ENCODE measurements at regions not wholly inside any gene's neighbourhood (a gene's known extent, or its start where the extent isn't known, plus 50 kb on each side); places are given as distances from the start of the nearest gene placed in this dataset.

DNA sequence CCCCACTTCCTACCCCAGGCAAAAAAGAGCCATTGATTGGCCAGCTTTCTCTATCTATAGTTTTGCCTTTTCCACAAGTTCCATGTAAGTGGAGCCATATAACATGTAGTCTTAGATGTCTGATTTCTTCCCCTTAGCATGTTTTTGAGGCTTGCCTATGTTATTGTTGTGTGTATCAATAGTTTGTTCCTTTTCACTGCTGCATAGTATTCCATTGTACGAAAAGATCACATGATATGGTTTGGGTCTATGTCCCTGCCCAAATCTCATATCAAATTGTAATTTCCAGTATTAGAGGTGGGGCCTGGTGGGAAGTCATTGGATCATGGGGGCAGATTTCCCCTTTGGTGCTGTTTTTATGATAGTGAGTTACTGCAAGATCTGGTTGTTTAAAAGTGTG is 93.6 kb upstream of the RFLNA start:
- no peak overlapping the region for H4K5ac ChIP-seq (ENCODE audit: insufficient read length, low read depth, low read length)
- H4K91ac ChIP-seq (replicated peaks; ENCODE audit: insufficient read length, low read length), result no peak overlapping the region
- H2AFZ ChIP-seq (ENCODE audit: low read length), result no peak overlapping the region
- H2BK20ac ChIP-seq (ENCODE audit: low read length), result no peak overlapping the region
- H3K56ac ChIP-seq (replicated peaks; ENCODE audit: insufficient read length, low read depth, low read length), result no peak overlapping the region
- H3K9me3 ChIP-seq (ENCODE audit: insufficient read depth in 2 of 2, low read depth in 1 of 2, low read length in 1 of 2), result peaks cover 3 to 5% of the 10 kb centered on the region in 2 experiments; a peak in 3 of 4 replicates
- 0 out of 7 replicates have a peak, but pooled peaks cover 0 to 4% (median 2%) of the 10 kb centered on the region in 4 experiments for H3K4me1 ChIP-seq (replicated peaks in 1 of 4; ENCODE audit: control insufficient read depth in 3 of 4, insufficient read depth in 4 of 4, low read length in 3 of 4)
- H4K8ac ChIP-seq (ENCODE audit: extremely low read depth, insufficient read depth, low read length), result no peak overlapping the region
- FAIRE-seq (no peak), DNase-seq (ENCODE audit: low read depth in 1 of 2, low spot score in 2 of 2) (no peak)
- H2AK5ac ChIP-seq (ENCODE audit: low read depth, low read length), result no peak overlapping the region
- no peak overlapping the region for H3K4me3 ChIP-seq (ENCODE audit: extremely low read depth in 1 of 4, insufficient read depth in 2 of 4, low read depth in 3 of 4, low read length in 4 of 4)
- H3K4me2 ChIP-seq (ENCODE audit: insufficient read depth in 1 of 2, low read depth in 2 of 2, low read length in 2 of 2), result no peak overlapping the region
- H3K18ac ChIP-seq (ENCODE audit: extremely low read depth, low read length), result no peak overlapping the region
- no peaks in the 10 kb centered on the region for H3K79me2 ChIP-seq (ENCODE audit: control insufficient read depth in 1 of 2, insufficient read depth in 2 of 2, low read length in 2 of 2)
- no peak overlapping the region for H2BK120ac ChIP-seq (replicated peaks; ENCODE audit: low read depth, low read length)
- no peaks in the 10 kb centered on the region for H3K79me1 ChIP-seq (ENCODE audit: low read depth, low read length)
- H3K27me3 ChIP-seq (replicated peaks in 1 of 4; ENCODE audit: control insufficient read depth in 3 of 4, extremely low read depth in 1 of 4, insufficient read depth in 3 of 4, low read length in 3 of 4), result no peaks in the 10 kb centered on the region; a peak in 1 of 7 replicates
- H3K14ac ChIP-seq (ENCODE audit: insufficient read length), result no peak overlapping the region
- POLR2A ChIA-PET (ENCODE audit: partially characterized antibody), result no interaction called here
- H2BK12ac ChIP-seq (ENCODE audit: low read depth, low read length), result no peak overlapping the region
- peaks cover 1% of the 10 kb centered on the region; the same call in 1 of the 2 replicates for H3K23me2 ChIP-seq (ENCODE audit: low read depth, low read length)
- H3K9ac ChIP-seq (replicated peaks in 1 of 4; ENCODE audit: extremely low read depth in 1 of 4, low read depth in 3 of 4, low read length in 3 of 4), result no peak overlapping the region
- H4K20me1 ChIP-seq (replicated peaks in 1 of 2; ENCODE audit: control insufficient read depth in 1 of 2, insufficient read depth in 2 of 2, low read length in 2 of 2), result no peaks in the 10 kb centered on the region
- H3K4ac ChIP-seq (replicated peaks; ENCODE audit: insufficient read length, low read depth, low read length), result no peak overlapping the region
- CTCF ChIA-PET (ENCODE audit: partially characterized antibody), result interaction anchor here (1.1 kb wide), 1 partner anchor 160 kb away, joined by 4 read pairs; no protein-coding TSS in a partner anchor
- no peak overlapping the region for H3K27ac ChIP-seq (ENCODE audit: low read depth, low read length)
- no peaks in the 10 kb centered on the region for H3K36me3 ChIP-seq (ENCODE audit: control insufficient read depth in 2 of 4, insufficient read depth in 4 of 4, low read length in 3 of 4)
- H3K23ac ChIP-seq (ENCODE audit: insufficient read length), result no peak overlapping the region
- H2BK5ac ChIP-seq (ENCODE audit: low read depth, low read length), result no peak overlapping the region
- no peak for TF ChIP-seq RFX5 (IDR thresholded peaks at IDR 0.05; ENCODE audit: borderline replicate concordance, low read depth, low read length)
- no peak for TF ChIP-seq ASH2L (IDR thresholded peaks at IDR 0.05; ENCODE audit: low read length)
- no peak for TF ChIP-seq CEBPB (IDR thresholded peaks at IDR 0.05; ENCODE audit: low read depth, low read length)
- TF ChIP-seq KDM1A (IDR thresholded peaks at IDR 0.05; ENCODE audit: borderline replicate concordance, low read length), result peak; percentile 82
- no peak for TF ChIP-seq POLR2AphosphoS5 (IDR thresholded peaks at IDR 0.05; ENCODE audit: low read depth, low read length)
- TF ChIP-seq SIRT6 (IDR thresholded peaks at IDR 0.05; ENCODE audit: low read length), result no peak
- TF ChIP-seq SRF (IDR thresholded peaks at IDR 0.05; ENCODE audit: low read depth, low read length), result no peak
- no peak for TF ChIP-seq TBP (IDR thresholded peaks at IDR 0.05; ENCODE audit: low read depth, low read length)
- no peak overlapping the region for H2BK15ac ChIP-seq (ENCODE audit: low read length)
- 100% methylated on average over 1 of the region's 1 CpG; no CpG with 5 or more reads in 1 of the 2 experiments for WGBS, 2 experiments (ENCODE audit: extremely low coverage in 1 of 2, insufficient coverage in 1 of 2, insufficient read length in 1 of 2, insufficient replicate concordance in 2 of 2, low coverage in 1 of 2, low lambda C conversion rate in 2 of 2, missing lambda C conversion rate in 1 of 2)
